H1 (cell line): ENCODE measurements at regions not wholly inside any gene's neighbourhood (a gene's known extent, or its start where the extent isn't known, plus 50 kb on each side); places are given as distances from the start of the nearest gene placed in this dataset.

ENCODE experiments used
- CTCF ChIA-PET: fragments of 300-600 bp; sonication (Branson Sonifier 250); formaldehyde crosslinking; loops from one replicate; lab custom pipeline; 2021; ENCODE audit not compliant: partially characterized antibody; lab: Charles Lee
- POLR2A ChIA-PET: fragments of 300-600 bp; sonication (Branson Sonifier 250); formaldehyde crosslinking; loops from one replicate; lab custom pipeline; 2021; ENCODE audit warnings: inconsistent platforms; ENCODE audit not compliant: partially characterized antibody; lab: Charles Lee
- DNase-seq, 2 experiments: peaks; one replicate each; pipeline versions ENCODE4 v3.0.0 to v3.0.0-alpha.2; 2010 to 2022; ENCODE audit warnings: low spot score in 2 of 2, low read depth in 1 of 2, mixed read lengths in 1 of 2
- FAIRE-seq: peaks from 2 replicates; lab custom pipeline; 2011; peaks lifted over from hg19 to GRCh38; lab: Jason Lieb, UNC
- H2AFZ ChIP-seq: 2 replicates; pipeline ENCODE4 v1.8.1; 2012; ENCODE audit warnings: low read length, inconsistent platforms
- H2AK5ac ChIP-seq: 2 replicates; pipeline ENCODE4 v1.6.1; 2013; ENCODE audit warnings: low read depth, low read length
- H2BK120ac ChIP-seq: replicated peaks from 2 replicates; pipeline ENCODE3; 2013; ENCODE audit warnings: low read depth, low read length, inconsistent platforms
- H2BK12ac ChIP-seq: 2 replicates; pipeline ENCODE4 v1.6.1; 2013; ENCODE audit warnings: low read depth, low read length
- H2BK15ac ChIP-seq: 2 replicates; pipeline ENCODE4 v1.6.1; 2013; ENCODE audit warnings: low read length
- H2BK20ac ChIP-seq: 2 replicates; pipeline ENCODE4 v1.6.1; 2013; ENCODE audit warnings: low read length
- H2BK5ac ChIP-seq: 2 replicates; pipeline ENCODE4 v1.6.1; 2013; ENCODE audit warnings: low read depth, low read length
- H3K14ac ChIP-seq: 2 replicates; pipeline ENCODE4 v1.6.1; 2013; ENCODE audit warnings: inconsistent platforms; ENCODE audit not compliant: insufficient read length
- H3K18ac ChIP-seq: 2 replicates; pipeline ENCODE4 v1.6.1; 2013; ENCODE audit warnings: low read length; ENCODE audit errors: extremely low read depth
- H3K23ac ChIP-seq: 2 replicates; pipeline ENCODE4 v1.6.1; 2013; ENCODE audit warnings: inconsistent platforms; ENCODE audit not compliant: insufficient read length
- H3K23me2 ChIP-seq: 2 replicates; pipeline ENCODE4 v1.6.1; 2013; ENCODE audit warnings: low read depth, low read length
- H3K27ac ChIP-seq: 2 replicates; pipeline ENCODE4 v1.6.1; 2011; ENCODE audit warnings: low read depth, low read length, inconsistent platforms
- H3K27me3 ChIP-seq, 4 experiments: replicated peaks in 1 of 4; 1 replicate in 1 of 4; 2 replicates in 3 of 4; pipeline versions ENCODE4 v1.6.1 to v1.8.1; 2011 to 2013; ENCODE audit warnings: low read length in 3 of 4, mild to moderate bottlenecking in 3 of 4, inconsistent platforms in 2 of 4, mixed read lengths in 2 of 4, moderate library complexity in 1 of 4; ENCODE audit not compliant: control insufficient read depth in 3 of 4, insufficient read depth in 3 of 4; ENCODE audit errors: extremely low read depth in 1 of 4
- H3K36me3 ChIP-seq, 4 experiments: 2 replicates each; pipeline versions ENCODE4 v1.6.1 to v1.8.1; 2011 to 2013; ENCODE audit warnings: mild to moderate bottlenecking in 4 of 4, low read length in 3 of 4, moderate library complexity in 2 of 4, control low read depth in 1 of 4, inconsistent platforms in 1 of 4; ENCODE audit not compliant: insufficient read depth in 4 of 4, control insufficient read depth in 2 of 4
- H3K4ac ChIP-seq: replicated peaks from 2 replicates; pipeline ENCODE3; 2013; ENCODE audit warnings: low read length, low read depth, mixed read lengths, inconsistent platforms; ENCODE audit not compliant: insufficient read length
- H3K4me1 ChIP-seq, 4 experiments: replicated peaks in 1 of 4; 1 replicate in 1 of 4; 2 replicates in 3 of 4; pipeline versions ENCODE4 v1.6.1 to v1.8.1; 2011 to 2013; ENCODE audit warnings: low read length in 3 of 4, inconsistent platforms in 2 of 4, mixed read lengths in 1 of 4; ENCODE audit not compliant: insufficient read depth in 4 of 4, control insufficient read depth in 3 of 4
- H3K4me2 ChIP-seq, 2 experiments: 2 replicates each; pipeline versions ENCODE4 v1.6.1 to v1.8.1; 2011 to 2013; ENCODE audit warnings: low read depth in 2 of 2, low read length in 2 of 2, control low read depth in 1 of 2, inconsistent platforms in 1 of 2, mild to moderate bottlenecking in 1 of 2; ENCODE audit not compliant: insufficient read depth in 1 of 2
- H3K4me3 ChIP-seq, 4 experiments: fragments of 200-600, 300-600 bp in 1 of 4; sonication (generic), shearing (Covaris generic), sonication (Bioruptor Twin) in 1 of 4; 2 replicates each; pipeline versions ENCODE4 v1.5.1 to v1.8.1; 2011 to 2016; ENCODE audit warnings: low read length in 4 of 4, low read depth in 3 of 4, control low read depth in 2 of 4, inconsistent platforms in 2 of 4, mild to moderate bottlenecking in 2 of 4, mixed read lengths in 1 of 4, moderate library complexity in 1 of 4; ENCODE audit not compliant: insufficient read depth in 2 of 4; ENCODE audit errors: extremely low read depth in 1 of 4
- H3K56ac ChIP-seq: replicated peaks from 2 replicates; pipeline ENCODE3; 2013; ENCODE audit warnings: low read depth, mild to moderate bottlenecking, mixed read lengths, low read length, inconsistent platforms; ENCODE audit not compliant: insufficient read length
- H3K79me1 ChIP-seq: 2 replicates; pipeline ENCODE4 v1.6.1; 2013; ENCODE audit warnings: low read depth, low read length, control low read depth
- H3K79me2 ChIP-seq, 2 experiments: 2 replicates each; pipeline versions ENCODE4 v1.6.1 to v1.8.1; 2012 to 2013; ENCODE audit warnings: low read length in 2 of 2, mild to moderate bottlenecking in 2 of 2, inconsistent platforms in 1 of 2; ENCODE audit not compliant: insufficient read depth in 2 of 2, control insufficient read depth in 1 of 2
- H3K9ac ChIP-seq, 4 experiments: replicated peaks in 1 of 4; 1 replicate in 1 of 4; 2 replicates in 3 of 4; pipeline versions ENCODE4 v1.6.1 to v1.8.1; 2011 to 2013; ENCODE audit warnings: low read depth in 3 of 4, low read length in 3 of 4, control low read depth in 2 of 4, mild to moderate bottlenecking in 2 of 4, moderate library complexity in 2 of 4, inconsistent platforms in 1 of 4; ENCODE audit errors: extremely low read depth in 1 of 4
- H3K9me3 ChIP-seq, 2 experiments: 2 replicates each; pipeline versions ENCODE4 v1.6.1 to v1.8.1; 2012 to 2013; ENCODE audit warnings: mild to moderate bottlenecking in 2 of 2, moderate library complexity in 2 of 2, control low read depth in 1 of 2, inconsistent platforms in 1 of 2, low read depth in 1 of 2, low read length in 1 of 2, mixed read lengths in 1 of 2; ENCODE audit not compliant: insufficient read depth in 2 of 2
- H4K20me1 ChIP-seq, 2 experiments: replicated peaks in 1 of 2; 2 replicates each; pipeline versions ENCODE3 to v1.8.1; 2011 to 2013; ENCODE audit warnings: inconsistent platforms in 2 of 2, low read length in 2 of 2, mild to moderate bottlenecking in 1 of 2; ENCODE audit not compliant: insufficient read depth in 2 of 2, control insufficient read depth in 1 of 2
- H4K5ac ChIP-seq: 2 replicates; pipeline ENCODE4 v1.6.1; 2013; ENCODE audit warnings: low read length, low read depth, mixed read lengths, inconsistent platforms; ENCODE audit not compliant: insufficient read length
- H4K8ac ChIP-seq: 2 replicates; pipeline ENCODE4 v1.8.0; 2013; ENCODE audit warnings: mild to moderate bottlenecking, moderate library complexity, low read length, inconsistent platforms; ENCODE audit not compliant: insufficient read depth; ENCODE audit errors: extremely low read depth
- H4K91ac ChIP-seq: replicated peaks from 2 replicates; pipeline ENCODE3; 2013; ENCODE audit warnings: low read length, mixed read lengths, inconsistent platforms; ENCODE audit not compliant: insufficient read length
- BCL11A ChIP-seq, 2 experiments: IDR thresholded peaks; one replicate each; pipeline ENCODE4 v1.6.1; 2011; ENCODE audit warnings: low read depth in 2 of 2, low read length in 2 of 2, mild to moderate bottlenecking in 2 of 2
- BRCA1 ChIP-seq: IDR thresholded peaks from 2 replicates; pipeline ENCODE4 v1.6.1; 2012; ENCODE audit warnings: low read depth, low read length, improper control_type of control experiment
- CEBPB ChIP-seq: IDR thresholded peaks from 2 replicates; pipeline ENCODE4 v1.6.1; 2012; ENCODE audit warnings: low read depth, low read length
- CREB1 ChIP-seq: IDR thresholded peaks from 2 replicates; pipeline ENCODE4 v1.6.1; 2012; ENCODE audit warnings: inconsistent platforms
- CTBP2 ChIP-seq: IDR thresholded peaks from 2 replicates; pipeline ENCODE4 v1.7.0; 2011; ENCODE audit warnings: borderline replicate concordance, mild to moderate bottlenecking, moderate library complexity, mixed read lengths, low read length; ENCODE audit not compliant: insufficient read depth, insufficient read length
- EZH2 ChIP-seq: fragments of 200-600 bp; sonication (generic); IDR thresholded peaks from 2 replicates; pipeline ENCODE4 v1.7.1; 2012; ENCODE audit warnings: low read depth, mild to moderate bottlenecking, moderate library complexity, low read length, inconsistent platforms; ENCODE audit not compliant: severe bottlenecking
- MAX ChIP-seq: IDR thresholded peaks from 2 replicates; pipeline ENCODE4 v1.6.1; 2012; ENCODE audit warnings: inconsistent platforms
- NRF1 ChIP-seq: IDR thresholded peaks from 2 replicates; pipeline ENCODE4 v1.6.1; 2011; ENCODE audit warnings: mild to moderate bottlenecking, low read depth, low read length, improper control_type of control experiment
- POU5F1 ChIP-seq: IDR thresholded peaks from 2 replicates; pipeline ENCODE4 v1.6.1; 2011; ENCODE audit warnings: low read depth, mild to moderate bottlenecking, low read length, moderate library complexity
- RFX5 ChIP-seq: IDR thresholded peaks from 2 replicates; pipeline ENCODE4 v1.6.1; 2011; ENCODE audit warnings: low read depth, low read length, improper control_type of control experiment, borderline replicate concordance
- RNF2 ChIP-seq: fragments of 200-900, 300-1000 bp; sonication (generic); IDR thresholded peaks from 2 replicates; pipeline ENCODE4 v1.7.1; 2016; ENCODE audit warnings: borderline replicate concordance, low read depth, mild to moderate bottlenecking, antibody characterized with exemption, low read length; ENCODE audit not compliant: poor library complexity, severe bottlenecking; ENCODE audit errors: missing control alignments
- SP4 ChIP-seq: IDR thresholded peaks from 2 replicates; pipeline ENCODE4 v1.6.1; 2012; ENCODE audit warnings: low read length, inconsistent platforms
- YY1 ChIP-seq: IDR thresholded peaks from 2 replicates; pipeline ENCODE4 v1.6.1; 2011; ENCODE audit warnings: low read depth, mild to moderate bottlenecking, low read length
- ZNF274 ChIP-seq: IDR thresholded peaks from 2 replicates; pipeline ENCODE4 v1.7.0; 2012; ENCODE audit warnings: low read length, borderline replicate concordance; ENCODE audit errors: extremely low read depth
- WGBS, 2 experiments: shearing (Covaris generic) in 1 of 2; methylation state at CpG; one replicate each; pipeline versions ENCODE4 v1.1.6 to v1.1.7; 2013 to 2015; ENCODE audit warnings: low lambda C conversion rate in 2 of 2, mixed read lengths in 2 of 2, inconsistent platforms in 1 of 2, low coverage in 1 of 2, missing lambda C conversion rate in 1 of 2; ENCODE audit not compliant: insufficient replicate concordance in 2 of 2, insufficient coverage in 1 of 2, insufficient read length in 1 of 2; ENCODE audit errors: extremely low coverage in 1 of 2, missing lambda C conversion rate in 1 of 2; 5-methylcytosine and 5-hydroxymethylcytosine counted together

GRCh38 chr12:94762259-94762942, 112.0 kb upstream of the TMCC3 start:
- Histone ChIP-seq H2BK20ac (no peak overlapping the region), H2BK5ac (no peak overlapping the region), H3K56ac (no peak overlapping the region), H2BK12ac (no peak overlapping the region), H3K23me2 (no peaks in the 10 kb centered on the region; the same call in 1 of the 2 replicates), H3K27ac (no peak overlapping the region), H2AK5ac (no peak overlapping the region), H3K14ac (no peak overlapping the region), H3K4me2 (no peak overlapping the region), H3K4me1 (no peaks in the 10 kb centered on the region), H3K4me3 (no peak overlapping the region), H3K18ac (no peak overlapping the region), H3K36me3 (no peaks in the 10 kb centered on the region), H3K4ac (no peak overlapping the region), H4K20me1 (no peaks in the 10 kb centered on the region), H3K79me1 (no peaks in the 10 kb centered on the region), H3K27me3 (no peaks in the 10 kb centered on the region; a peak in 1 of 7 replicates), H4K8ac (no peak overlapping the region), H3K9ac (no peak overlapping the region), H3K79me2 (no peaks in the 10 kb centered on the region), H2BK15ac (no peak overlapping the region), H2BK120ac (no peak overlapping the region), H3K9me3 (no peaks in the 10 kb centered on the region), H3K23ac (no peak overlapping the region), H4K91ac (no peak overlapping the region), H2AFZ (no peak overlapping the region), H4K5ac (no peak overlapping the region)
- FAIRE-seq (no peak), DNase-seq (no peak)
- ChIA-PET CTCF (interaction anchor here (0.7 to 2.9 kb wide), 17 partner anchors 8 to 216 kb away, joined by 3 to 23 read pairs (median 6); no protein-coding TSS in a partner anchor), POLR2A (no interaction called here)
- 89 to 100% methylated on average over 1 to 4 of the region's 4 CpGs for WGBS, 2 experiments
- TF ChIP-seq CREB1, result no peak
- TF ChIP-seq CTBP2, result no peak
- TF ChIP-seq BCL11A (IDR thresholded peaks at IDR 0.05; ENCODE audit: low read depth in 2 of 2, low read length in 2 of 2), result no peak
- TF ChIP-seq EZH2, result no peak
- no peak for TF ChIP-seq RFX5
- no peak for TF ChIP-seq POU5F1
- no peak for TF ChIP-seq NRF1
- no peak for TF ChIP-seq RNF2
- no peak for TF ChIP-seq SP4
- TF ChIP-seq MAX, result no peak
- no peak for TF ChIP-seq YY1
- TF ChIP-seq CEBPB, result no peak
- no peak for TF ChIP-seq BRCA1
- TF ChIP-seq ZNF274, result no peak
